ENCODE measurements at regions not wholly inside any gene's neighbourhood (a gene's known extent, or its start where the extent isn't known, plus 50 kb on each side); places are given as distances from the start of the nearest gene placed in this dataset.

DNA sequence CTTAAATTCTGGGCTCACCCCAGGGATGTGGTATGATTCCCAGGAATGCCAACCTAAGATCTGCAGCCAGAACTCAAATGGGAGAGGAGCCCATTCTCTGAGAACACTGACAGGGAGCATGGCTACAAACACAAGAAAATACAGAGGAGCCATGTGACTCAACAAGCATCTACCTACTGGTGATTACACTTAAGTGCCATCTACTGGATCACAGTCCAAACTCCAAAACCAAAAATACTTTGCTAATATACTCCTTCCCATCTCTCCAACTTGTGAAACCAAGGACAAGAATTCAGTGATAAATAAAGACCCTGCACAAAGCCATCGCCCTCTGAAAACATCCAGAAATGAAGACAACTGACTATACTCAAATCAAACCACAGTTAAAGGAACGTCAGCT lies 116.9 kb downstream of the NR4A2 start:
- Histone ChIP-seq H2AK5ac (ENCODE audit: low read depth, low read length) (no peak overlapping the region), H3K9ac (ENCODE audit: low read depth, low read length, poor library complexity) (no peak overlapping the region), H2AFZ (ENCODE audit: low read length) (no peak overlapping the region), H3K79me1 (ENCODE audit: low read depth, low read length) (no peaks in the 10 kb centered on the region), H3K14ac (ENCODE audit: low read length) (no peak overlapping the region), H3K36me3 (replicated peaks in 1 of 2; ENCODE audit: control insufficient read depth in 2 of 2, insufficient read depth in 2 of 2, low read length in 2 of 2) (no peaks in the 10 kb centered on the region), H3K9me3 (replicated peaks in 1 of 2; ENCODE audit: control insufficient read depth in 2 of 2, insufficient read depth in 1 of 2, low read depth in 1 of 2, low read length in 2 of 2) (no peaks in the 10 kb centered on the region), H3K4me2 (ENCODE audit: insufficient read depth, low read length, poor library complexity, severe bottlenecking) (no peak overlapping the region), H3K27ac (replicated peaks; ENCODE audit: low read length) (no peak overlapping the region), H3K27me3 (ENCODE audit: control insufficient read depth in 3 of 3, insufficient read depth in 3 of 3, low read depth in 1 of 3, low read length in 3 of 3) (no peaks in the 10 kb centered on the region), H2BK5ac (ENCODE audit: low read length) (no peak overlapping the region), H2BK120ac (ENCODE audit: low read depth, low read length) (no peak overlapping the region), H3K4ac (ENCODE audit: low read length) (no peak overlapping the region), H3K23ac (ENCODE audit: low read depth, low read length, poor library complexity) (no peak overlapping the region), H2BK15ac (ENCODE audit: low read length) (no peak overlapping the region), H3K18ac (ENCODE audit: low read length) (no peak overlapping the region), H4K8ac (ENCODE audit: low read depth, low read length) (no peak overlapping the region), H4K91ac (ENCODE audit: low read depth, low read length, poor library complexity) (no peak overlapping the region), H2BK12ac (ENCODE audit: low read length) (no peak overlapping the region), H3K4me3 (ENCODE audit: low read length in 2 of 2) (no peak overlapping the region), H3K4me1 (ENCODE audit: control insufficient read depth in 2 of 2, insufficient read depth in 1 of 2, low read depth in 1 of 2, low read length in 2 of 2) (no peaks in the 10 kb centered on the region)
- WGBS, 2 donors (ENCODE audit: extremely low coverage in 2 of 2, insufficient read length in 2 of 2, insufficient replicate concordance in 1 of 2), result no CpG with 5 or more reads among the region's 2 CpGs
- DNase-seq (ENCODE audit: low spot score), result no peak

DNA sequence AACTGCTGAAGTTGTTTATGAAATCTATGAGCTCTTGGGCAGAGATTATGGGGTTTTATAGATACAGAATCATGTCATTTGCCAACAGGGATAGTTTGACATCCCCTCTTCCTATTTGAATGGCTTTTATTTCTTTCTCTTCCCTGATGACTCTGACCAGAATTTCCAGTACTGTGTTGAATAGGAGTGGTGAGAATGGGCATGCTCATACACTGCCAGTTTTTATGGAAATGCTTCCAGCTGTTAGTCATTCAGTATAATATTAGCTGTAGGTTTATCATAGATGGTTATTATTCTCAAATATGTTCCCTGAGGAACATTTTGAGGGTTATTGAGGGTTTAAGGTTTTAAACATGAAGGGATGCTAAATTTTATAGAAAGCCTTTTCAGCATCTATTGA lies 121.2 kb downstream of the NR4A2 start:
- no peak overlapping the region for H3K27ac ChIP-seq (replicated peaks; ENCODE audit: low read length)
- DNase-seq (ENCODE audit: low spot score), result no peak
- no peak overlapping the region for H3K4me2 ChIP-seq (ENCODE audit: insufficient read depth, low read length, poor library complexity, severe bottlenecking)
- no peak overlapping the region for H3K14ac ChIP-seq (ENCODE audit: low read length)
- H2BK15ac ChIP-seq (ENCODE audit: low read length), result no peak overlapping the region
- no peak overlapping the region for H4K91ac ChIP-seq (ENCODE audit: low read depth, low read length, poor library complexity)
- no peak overlapping the region for H3K23ac ChIP-seq (ENCODE audit: low read depth, low read length, poor library complexity)
- no peaks in the 10 kb centered on the region for H3K79me1 ChIP-seq (ENCODE audit: low read depth, low read length)
- no peak overlapping the region for H3K4ac ChIP-seq (ENCODE audit: low read length)
- no peak overlapping the region for H3K18ac ChIP-seq (ENCODE audit: low read length)
- no peak overlapping the region for H2AFZ ChIP-seq (ENCODE audit: low read length)
- H3K9ac ChIP-seq (ENCODE audit: low read depth, low read length, poor library complexity), result no peak overlapping the region
- no peak overlapping the region for H2BK12ac ChIP-seq (ENCODE audit: low read length)
- no peak overlapping the region for H2BK5ac ChIP-seq (ENCODE audit: low read length)
- no peak overlapping the region for H2BK120ac ChIP-seq (ENCODE audit: low read depth, low read length)
- no peak overlapping the region for H3K4me3 ChIP-seq (ENCODE audit: low read length in 2 of 2)
- no peaks in the 10 kb centered on the region for H3K4me1 ChIP-seq (ENCODE audit: control insufficient read depth in 2 of 2, insufficient read depth in 1 of 2, low read depth in 1 of 2, low read length in 2 of 2)
- H3K9me3 ChIP-seq (replicated peaks in 1 of 2; ENCODE audit: control insufficient read depth in 2 of 2, insufficient read depth in 1 of 2, low read depth in 1 of 2, low read length in 2 of 2), result no peaks in the 10 kb centered on the region
- H3K27me3 ChIP-seq (ENCODE audit: control insufficient read depth in 3 of 3, insufficient read depth in 3 of 3, low read depth in 1 of 3, low read length in 3 of 3), result no peaks in the 10 kb centered on the region
- H4K8ac ChIP-seq (ENCODE audit: low read depth, low read length), result no peak overlapping the region
- no peaks in the 10 kb centered on the region for H3K36me3 ChIP-seq (replicated peaks in 1 of 2; ENCODE audit: control insufficient read depth in 2 of 2, insufficient read depth in 2 of 2, low read length in 2 of 2)
- H2AK5ac ChIP-seq (ENCODE audit: low read depth, low read length), result no peak overlapping the region

DNA sequence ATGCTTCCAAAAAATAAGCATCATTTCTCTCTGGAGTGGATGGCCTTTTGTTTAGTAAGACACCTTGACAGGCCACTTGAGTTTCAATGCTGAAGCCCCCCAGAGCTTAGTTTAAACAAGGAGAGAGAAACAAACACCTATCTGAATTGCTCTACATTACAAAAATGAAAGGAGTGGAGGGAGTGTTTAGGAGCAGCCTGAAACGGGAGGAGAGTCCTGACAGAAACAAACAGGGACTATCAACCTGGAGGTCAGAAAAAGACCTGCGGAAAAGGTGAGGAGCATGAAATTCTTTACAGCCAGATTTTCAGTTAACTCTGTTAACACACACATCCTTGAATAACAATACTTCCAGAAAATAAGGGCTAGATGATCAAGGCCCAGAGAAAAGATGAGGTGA lies 126.2 kb downstream of the NR4A2 start:
- no peaks in the 10 kb centered on the region for H3K9me3 ChIP-seq (replicated peaks in 1 of 2; ENCODE audit: control insufficient read depth in 2 of 2, insufficient read depth in 1 of 2, low read depth in 1 of 2, low read length in 2 of 2)
- H3K4ac ChIP-seq (ENCODE audit: low read length), result no peak overlapping the region
- no peak overlapping the region for H3K14ac ChIP-seq (ENCODE audit: low read length)
- H4K91ac ChIP-seq (ENCODE audit: low read depth, low read length, poor library complexity), result no peak overlapping the region
- H2AFZ ChIP-seq (ENCODE audit: low read length), result no peak overlapping the region
- no peaks in the 10 kb centered on the region for H3K27me3 ChIP-seq (ENCODE audit: control insufficient read depth in 3 of 3, insufficient read depth in 3 of 3, low read depth in 1 of 3, low read length in 3 of 3)
- no peak for DNase-seq (ENCODE audit: low spot score)
- H3K79me1 ChIP-seq (ENCODE audit: low read depth, low read length), result no peaks in the 10 kb centered on the region
- no peaks in the 10 kb centered on the region for H3K36me3 ChIP-seq (replicated peaks in 1 of 2; ENCODE audit: control insufficient read depth in 2 of 2, insufficient read depth in 2 of 2, low read length in 2 of 2)
- no peak overlapping the region for H3K4me2 ChIP-seq (ENCODE audit: insufficient read depth, low read length, poor library complexity, severe bottlenecking)
- H3K23ac ChIP-seq (ENCODE audit: low read depth, low read length, poor library complexity), result no peak overlapping the region
- no peak overlapping the region for H3K27ac ChIP-seq (replicated peaks; ENCODE audit: low read length)
- no peak overlapping the region for H3K18ac ChIP-seq (ENCODE audit: low read length)
- WGBS, 2 donors (ENCODE audit: extremely low coverage in 2 of 2, insufficient read length in 2 of 2, insufficient replicate concordance in 1 of 2), result no CpG with 5 or more reads among the region's 2 CpGs
- no peak overlapping the region for H3K9ac ChIP-seq (ENCODE audit: low read depth, low read length, poor library complexity)
- H2BK5ac ChIP-seq (ENCODE audit: low read length), result no peak overlapping the region
- H4K8ac ChIP-seq (ENCODE audit: low read depth, low read length), result no peak overlapping the region
- H2BK12ac ChIP-seq (ENCODE audit: low read length), result no peak overlapping the region
- no peak overlapping the region for H2AK5ac ChIP-seq (ENCODE audit: low read depth, low read length)
- H2BK15ac ChIP-seq (ENCODE audit: low read length), result no peak overlapping the region
- no peaks in the 10 kb centered on the region for H3K4me1 ChIP-seq (ENCODE audit: control insufficient read depth in 2 of 2, insufficient read depth in 1 of 2, low read depth in 1 of 2, low read length in 2 of 2)
- no peak overlapping the region for H3K4me3 ChIP-seq (ENCODE audit: low read length in 2 of 2)
- no peak overlapping the region for H2BK120ac ChIP-seq (ENCODE audit: low read depth, low read length)

DNA sequence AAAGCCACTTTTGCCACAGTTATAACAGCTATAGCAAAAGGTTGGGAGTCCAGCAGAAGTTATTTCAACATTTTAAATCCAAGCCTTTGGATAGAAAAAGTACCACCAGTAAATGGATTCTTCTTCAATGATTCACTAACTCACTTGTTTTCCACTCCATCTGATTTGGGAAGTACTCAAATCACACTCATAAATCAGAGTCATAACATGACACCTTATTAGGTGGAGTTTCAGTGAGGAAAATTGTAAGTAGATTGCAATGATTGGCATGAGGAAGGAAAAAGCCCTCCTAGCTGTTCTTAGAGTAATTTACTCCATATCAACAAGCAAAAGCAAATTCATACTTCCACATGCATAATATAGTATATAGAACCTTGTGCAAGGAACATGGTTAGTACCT lies 132.9 kb downstream of the NR4A2 start:
- no peak overlapping the region for H4K91ac ChIP-seq (ENCODE audit: low read depth, low read length, poor library complexity)

More for the DNA sequence above, 132.9 kb downstream of the NR4A2 start:
- H3K79me1 ChIP-seq (ENCODE audit: low read depth, low read length), result no peaks in the 10 kb centered on the region
- no peak overlapping the region for H3K4ac ChIP-seq (ENCODE audit: low read length)
- H3K14ac ChIP-seq (ENCODE audit: low read length), result no peak overlapping the region
- no peaks in the 10 kb centered on the region for H3K27me3 ChIP-seq (ENCODE audit: control insufficient read depth in 3 of 3, insufficient read depth in 3 of 3, low read depth in 1 of 3, low read length in 3 of 3)
- H2AK5ac ChIP-seq (ENCODE audit: low read depth, low read length), result no peak overlapping the region
- H3K9ac ChIP-seq (ENCODE audit: low read depth, low read length, poor library complexity), result no peak overlapping the region
- no peak overlapping the region for H2BK5ac ChIP-seq (ENCODE audit: low read length)
- H3K23ac ChIP-seq (ENCODE audit: low read depth, low read length, poor library complexity), result no peak overlapping the region
- no peak overlapping the region for H2AFZ ChIP-seq (ENCODE audit: low read length)
- no peak overlapping the region for H3K4me3 ChIP-seq (ENCODE audit: low read length in 2 of 2)
- H3K27ac ChIP-seq (replicated peaks; ENCODE audit: low read length), result no peak overlapping the region
- no peaks in the 10 kb centered on the region for H3K9me3 ChIP-seq (replicated peaks in 1 of 2; ENCODE audit: control insufficient read depth in 2 of 2, insufficient read depth in 1 of 2, low read depth in 1 of 2, low read length in 2 of 2)
- H2BK120ac ChIP-seq (ENCODE audit: low read depth, low read length), result no peak overlapping the region
- H2BK15ac ChIP-seq (ENCODE audit: low read length), result no peak overlapping the region
- no peak overlapping the region for H2BK12ac ChIP-seq (ENCODE audit: low read length)
- H3K4me1 ChIP-seq (ENCODE audit: control insufficient read depth in 2 of 2, insufficient read depth in 1 of 2, low read depth in 1 of 2, low read length in 2 of 2), result no peaks in the 10 kb centered on the region
- no peaks in the 10 kb centered on the region for H3K36me3 ChIP-seq (replicated peaks in 1 of 2; ENCODE audit: control insufficient read depth in 2 of 2, insufficient read depth in 2 of 2, low read length in 2 of 2)
- no peak overlapping the region for H3K18ac ChIP-seq (ENCODE audit: low read length)
- H4K8ac ChIP-seq (ENCODE audit: low read depth, low read length), result no peak overlapping the region
- H3K4me2 ChIP-seq (ENCODE audit: insufficient read depth, low read length, poor library complexity, severe bottlenecking), result no peak overlapping the region
- no peak for DNase-seq (ENCODE audit: low spot score)

All from neuronal stem cell (in vitro differentiated cells).